ENCODE measurements at regions not wholly inside any gene's neighbourhood (a gene's known extent, or its start where the extent isn't known, plus 50 kb on each side); places are given as distances from the start of the nearest gene placed in this dataset.

GRCh38 chr11:92329646-92330045, 105.0 kb downstream of the FAT3 start:
- in situ Hi-C loops (cut with HindIII; ENCODE audit: low pct_unique_long_range_greater_than_20kb, low sequenced_read_pairs): no loop called here
- no peak for TF ChIP-seq JUND (IDR thresholded peaks at IDR 0.05; ENCODE audit: low read depth)
- DNase-seq (ENCODE audit: low read depth in 1 of 2, low spot score in 1 of 2): peak in 1 of 2 experiments; percentile 26

- in situ Hi-C loops (cut with HindIII; ENCODE audit: low pct_unique_long_range_greater_than_20kb, low sequenced_read_pairs): no loop called here
- TF ChIP-seq JUND (IDR thresholded peaks at IDR 0.05; ENCODE audit: low read depth): no peak
- no peak for DNase-seq (ENCODE audit: low read depth in 1 of 2, low spot score in 1 of 2)
These were observed 105.5 kb downstream of the FAT3 start for GRCh38 chr11:92330114-92330513.

GRCh38 chr11:92332986-92333385, 108.4 kb downstream of the FAT3 start:
- in situ Hi-C loops (cut with HindIII; ENCODE audit: low pct_unique_long_range_greater_than_20kb, low sequenced_read_pairs): no loop called here
- TF ChIP-seq JUND (IDR thresholded peaks at IDR 0.05; ENCODE audit: low read depth): no peak
- DNase-seq (ENCODE audit: low read depth in 1 of 2, low spot score in 1 of 2): no peak

- in situ Hi-C loops (cut with HindIII; ENCODE audit: low pct_unique_long_range_greater_than_20kb, low sequenced_read_pairs): no loop called here
- TF ChIP-seq JUND (IDR thresholded peaks at IDR 0.05; ENCODE audit: low read depth): no peak
- peak in 1 of 2 experiments; percentile 65 for DNase-seq (ENCODE audit: low read depth in 1 of 2, low spot score in 1 of 2)
These were observed 116.2 kb downstream of the FAT3 start for GRCh38 chr11:92340839-92341238.

- in situ Hi-C loops (cut with HindIII; ENCODE audit: low pct_unique_long_range_greater_than_20kb, low sequenced_read_pairs): no loop called here
- no peak for TF ChIP-seq JUND (IDR thresholded peaks at IDR 0.05; ENCODE audit: low read depth)
- no peak for DNase-seq (ENCODE audit: low read depth in 1 of 2, low spot score in 1 of 2)
These were observed 117.6 kb downstream of the FAT3 start for GRCh38 chr11:92342034-92342720.

- in situ Hi-C loops (cut with HindIII; ENCODE audit: low pct_unique_long_range_greater_than_20kb, low sequenced_read_pairs): no loop called here
- peak in 1 of 2 experiments; percentile 45 for DNase-seq (ENCODE audit: low read depth in 1 of 2, low spot score in 1 of 2)
- no peak for TF ChIP-seq JUND (IDR thresholded peaks at IDR 0.05; ENCODE audit: low read depth)
These were observed 118.3 kb downstream of the FAT3 start for GRCh38 chr11:92342886-92343285.

GRCh38 chr11:92346220-92346619, 121.6 kb downstream of the FAT3 start:
- in situ Hi-C loops (cut with HindIII; ENCODE audit: low pct_unique_long_range_greater_than_20kb, low sequenced_read_pairs): no loop called here
- TF ChIP-seq JUND (IDR thresholded peaks at IDR 0.05; ENCODE audit: low read depth): no peak

GRCh38 chr11:92347454-92347853, 122.8 kb downstream of the FAT3 start:
- TF ChIP-seq JUND (IDR thresholded peaks at IDR 0.05; ENCODE audit: low read depth): no peak
- in situ Hi-C loops (cut with HindIII; ENCODE audit: low pct_unique_long_range_greater_than_20kb, low sequenced_read_pairs): no loop called here
- DNase-seq (ENCODE audit: low read depth in 1 of 2, low spot score in 1 of 2): no peak

More at GRCh38 chr11:92346220-92346619, 121.6 kb downstream of the FAT3 start:
- DNase-seq (ENCODE audit: low read depth in 1 of 2, low spot score in 1 of 2): no peak

- DNase-seq (ENCODE audit: low read depth in 1 of 2, low spot score in 1 of 2): no peak
- no peak for TF ChIP-seq JUND (IDR thresholded peaks at IDR 0.05; ENCODE audit: low read depth)
- in situ Hi-C loops (cut with HindIII; ENCODE audit: low pct_unique_long_range_greater_than_20kb, low sequenced_read_pairs): no loop called here
These were observed 125.0 kb downstream of the FAT3 start for GRCh38 chr11:92349486-92350156.

- TF ChIP-seq JUND (IDR thresholded peaks at IDR 0.05; ENCODE audit: low read depth): no peak
- DNase-seq (ENCODE audit: low read depth in 1 of 2, low spot score in 1 of 2): no peak
- in situ Hi-C loops (cut with HindIII; ENCODE audit: low pct_unique_long_range_greater_than_20kb, low sequenced_read_pairs): no loop called here
These were observed 132.7 kb downstream of the FAT3 start for GRCh38 chr11:92357344-92357743.

GRCh38 chr11:92357841-92358240, 133.2 kb downstream of the FAT3 start:
- TF ChIP-seq JUND (IDR thresholded peaks at IDR 0.05; ENCODE audit: low read depth): no peak
- in situ Hi-C loops (cut with HindIII; ENCODE audit: low pct_unique_long_range_greater_than_20kb, low sequenced_read_pairs): no loop called here
- no peak for DNase-seq (ENCODE audit: low read depth in 1 of 2, low spot score in 1 of 2)

GRCh38 chr11:92361551-92361950, 136.9 kb downstream of the FAT3 start:
- TF ChIP-seq JUND (IDR thresholded peaks at IDR 0.05; ENCODE audit: low read depth): no peak
- DNase-seq (ENCODE audit: low read depth in 1 of 2, low spot score in 1 of 2): no peak
- in situ Hi-C loops (cut with HindIII; ENCODE audit: low pct_unique_long_range_greater_than_20kb, low sequenced_read_pairs): no loop called here

GRCh38 chr11:92362989-92363388, 138.4 kb downstream of the FAT3 start:
- TF ChIP-seq JUND (IDR thresholded peaks at IDR 0.05; ENCODE audit: low read depth): no peak
- in situ Hi-C loops (cut with HindIII; ENCODE audit: low pct_unique_long_range_greater_than_20kb, low sequenced_read_pairs): no loop called here
- peak; percentile 8 to 26 for DNase-seq (ENCODE audit: low read depth in 1 of 2, low spot score in 1 of 2)

Data from T47D (cell line).